ENCODE measurements at regions not wholly inside any gene's neighbourhood (a gene's known extent, or its start where the extent isn't known, plus 50 kb on each side); places are given as distances from the start of the nearest gene placed in this dataset.

DNA sequence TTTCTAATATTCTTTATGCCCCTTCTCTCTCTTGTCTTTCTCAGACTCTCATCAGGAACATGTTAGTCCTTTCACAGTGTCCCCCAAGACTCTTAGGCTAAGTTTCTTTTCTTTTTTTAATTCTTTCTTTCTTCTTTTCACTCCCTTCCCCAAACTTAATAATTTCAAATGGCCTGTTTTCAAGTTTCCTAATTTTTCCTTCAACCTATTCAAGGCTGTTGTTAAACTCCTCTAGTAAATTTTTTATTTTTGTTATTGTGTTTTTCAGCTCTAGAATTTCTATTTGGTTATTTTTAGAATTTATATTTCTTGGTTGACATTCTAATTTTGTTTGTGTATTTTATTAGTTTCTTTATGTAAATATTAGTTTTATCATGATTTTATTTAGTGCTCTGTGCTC, 236.6 kb upstream of the GYPC start:
- no peak for TF ChIP-seq EZH2 (IDR thresholded peaks at IDR 0.05; ENCODE audit: borderline replicate concordance, low read length)
- TF ChIP-seq, protein P1, sequence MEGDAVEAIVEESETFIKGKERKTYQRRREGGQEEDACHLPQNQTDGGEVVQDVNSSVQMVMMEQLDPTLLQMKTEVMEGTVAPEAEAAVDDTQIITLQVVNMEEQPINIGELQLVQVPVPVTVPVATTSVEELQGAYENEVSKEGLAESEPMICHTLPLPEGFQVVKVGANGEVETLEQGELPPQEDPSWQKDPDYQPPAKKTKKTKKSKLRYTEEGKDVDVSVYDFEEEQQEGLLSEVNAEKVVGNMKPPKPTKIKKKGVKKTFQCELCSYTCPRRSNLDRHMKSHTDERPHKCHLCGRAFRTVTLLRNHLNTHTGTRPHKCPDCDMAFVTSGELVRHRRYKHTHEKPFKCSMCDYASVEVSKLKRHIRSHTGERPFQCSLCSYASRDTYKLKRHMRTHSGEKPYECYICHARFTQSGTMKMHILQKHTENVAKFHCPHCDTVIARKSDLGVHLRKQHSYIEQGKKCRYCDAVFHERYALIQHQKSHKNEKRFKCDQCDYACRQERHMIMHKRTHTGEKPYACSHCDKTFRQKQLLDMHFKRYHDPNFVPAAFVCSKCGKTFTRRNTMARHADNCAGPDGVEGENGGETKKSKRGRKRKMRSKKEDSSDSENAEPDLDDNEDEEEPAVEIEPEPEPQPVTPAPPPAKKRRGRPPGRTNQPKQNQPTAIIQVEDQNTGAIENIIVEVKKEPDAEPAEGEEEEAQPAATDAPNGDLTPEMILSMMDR (IDR thresholded peaks at IDR 0.05; ENCODE audit: low read length) = no peak
